Calu3 (cell line): ENCODE measurements at regions not wholly inside any gene's neighbourhood (a gene's known extent, or its start where the extent isn't known, plus 50 kb on each side); places are given as distances from the start of the nearest gene placed in this dataset.

Experiments
- BruUV-seq: library from RNA; stranded (reverse); fragments of 400-500 nt; replicated peaks from 2 replicates; lab custom pipeline; 2021; lab: Mats Ljungman, UMichigan
- CTCF ChIA-PET: fragments of 300-600 bp; sonication (Branson Sonifier 250); formaldehyde crosslinking; loops from one replicate; lab custom pipeline; 2022; ENCODE audit warnings: antibody characterized with exemption; lab: Charles Lee
- DNase-seq: peaks from one replicate; pipeline ENCODE4 v3.0.0; 2022
- H3K27ac Mint-ChIP-seq: one replicate; pipeline ENCODE4 v1.8.0; 2022; ENCODE audit warnings: mixed read lengths; ENCODE audit not compliant: unreplicated experiment
- H3K27me3 Mint-ChIP-seq: one replicate; pipeline ENCODE4 v1.8.0; 2022; ENCODE audit warnings: mixed read lengths; ENCODE audit not compliant: unreplicated experiment
- H3K36me3 Mint-ChIP-seq: one replicate; pipeline ENCODE4 v1.8.0; 2022; ENCODE audit warnings: mild to moderate bottlenecking, moderate library complexity, mixed read lengths; ENCODE audit not compliant: insufficient read depth, unreplicated experiment
- H3K4me1 Mint-ChIP-seq: one replicate; pipeline ENCODE4 v1.8.0; 2022; ENCODE audit warnings: mild to moderate bottlenecking, low read depth, mixed read lengths; ENCODE audit not compliant: unreplicated experiment
- H3K4me3 Mint-ChIP-seq: one replicate; pipeline ENCODE4 v1.8.0; 2022; ENCODE audit warnings: mild to moderate bottlenecking, low read depth, moderate library complexity, mixed read lengths; ENCODE audit not compliant: unreplicated experiment
- H3K9me3 Mint-ChIP-seq: one replicate; pipeline ENCODE4 v1.8.0; 2022; ENCODE audit warnings: low read depth, mixed read lengths; ENCODE audit not compliant: unreplicated experiment
- intact Hi-C: fragments of 100-400 bp; cut with micrococcal nuclease; formaldehyde crosslinking; loops from one replicate; pipeline ENCODE4 v1.10.0; 2022; ENCODE audit not compliant: unreplicated experiment
- TF ChIP-seq, protein P1 (sequence below): fragments of 200-600 bp; IDR thresholded peaks from one replicate; pipeline ENCODE4 v1.8.0; 2022; ENCODE audit warnings: antibody characterized with exemption; ENCODE audit not compliant: unreplicated experiment

DNA sequence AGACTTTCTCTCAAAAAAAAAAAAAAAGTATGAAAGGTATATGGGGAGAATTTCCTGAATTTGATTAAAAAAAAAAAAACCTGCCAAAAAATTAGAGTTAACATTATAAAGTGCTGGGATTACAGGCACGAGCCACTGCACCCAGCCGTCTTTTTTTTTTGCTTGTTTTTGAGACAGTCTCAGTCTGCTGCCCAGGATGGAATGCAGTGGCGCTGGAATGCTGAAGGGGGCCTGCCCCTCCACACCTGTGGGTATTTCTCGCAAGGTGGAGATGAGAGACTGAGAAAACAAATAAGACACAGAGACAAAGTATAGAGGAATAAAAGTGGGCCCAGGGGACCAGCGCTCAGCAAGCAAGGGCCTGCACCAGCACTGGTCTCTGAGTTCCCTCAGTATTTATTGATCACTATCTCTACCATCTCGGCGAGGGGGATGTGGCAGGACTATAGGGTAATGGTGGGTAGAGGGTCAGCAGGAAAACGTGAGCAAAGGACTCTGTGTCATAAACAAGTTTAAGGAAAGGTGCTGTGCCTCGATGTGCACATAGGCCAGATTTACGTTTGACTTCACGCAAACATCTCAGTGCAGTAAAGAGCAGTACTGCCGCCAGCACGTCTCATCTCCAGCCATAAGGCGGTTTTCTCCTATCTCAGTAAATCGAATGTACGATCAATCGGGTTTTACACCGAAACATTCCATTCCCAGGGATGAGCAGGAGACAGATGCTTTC lies 117.2 kb downstream of the GOSR1 start:
- no peaks in the 10 kb centered on the region for H3K36me3 Mint-ChIP-seq
- intact Hi-C loops = no loop called here
- H3K27ac Mint-ChIP-seq = no peak overlapping the region
- H3K9me3 Mint-ChIP-seq = peaks cover 3% of the 10 kb centered on the region
- CTCF ChIA-PET = no interaction called here
- no peaks in the 10 kb centered on the region for H3K27me3 Mint-ChIP-seq
- no TSS peak for BruUV-seq
- TF ChIP-seq, protein P1, sequence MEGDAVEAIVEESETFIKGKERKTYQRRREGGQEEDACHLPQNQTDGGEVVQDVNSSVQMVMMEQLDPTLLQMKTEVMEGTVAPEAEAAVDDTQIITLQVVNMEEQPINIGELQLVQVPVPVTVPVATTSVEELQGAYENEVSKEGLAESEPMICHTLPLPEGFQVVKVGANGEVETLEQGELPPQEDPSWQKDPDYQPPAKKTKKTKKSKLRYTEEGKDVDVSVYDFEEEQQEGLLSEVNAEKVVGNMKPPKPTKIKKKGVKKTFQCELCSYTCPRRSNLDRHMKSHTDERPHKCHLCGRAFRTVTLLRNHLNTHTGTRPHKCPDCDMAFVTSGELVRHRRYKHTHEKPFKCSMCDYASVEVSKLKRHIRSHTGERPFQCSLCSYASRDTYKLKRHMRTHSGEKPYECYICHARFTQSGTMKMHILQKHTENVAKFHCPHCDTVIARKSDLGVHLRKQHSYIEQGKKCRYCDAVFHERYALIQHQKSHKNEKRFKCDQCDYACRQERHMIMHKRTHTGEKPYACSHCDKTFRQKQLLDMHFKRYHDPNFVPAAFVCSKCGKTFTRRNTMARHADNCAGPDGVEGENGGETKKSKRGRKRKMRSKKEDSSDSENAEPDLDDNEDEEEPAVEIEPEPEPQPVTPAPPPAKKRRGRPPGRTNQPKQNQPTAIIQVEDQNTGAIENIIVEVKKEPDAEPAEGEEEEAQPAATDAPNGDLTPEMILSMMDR = no peak
- DNase-seq = no peak
- H3K4me3 Mint-ChIP-seq = no peak overlapping the region
- H3K4me1 Mint-ChIP-seq = no peaks in the 10 kb centered on the region

DNA sequence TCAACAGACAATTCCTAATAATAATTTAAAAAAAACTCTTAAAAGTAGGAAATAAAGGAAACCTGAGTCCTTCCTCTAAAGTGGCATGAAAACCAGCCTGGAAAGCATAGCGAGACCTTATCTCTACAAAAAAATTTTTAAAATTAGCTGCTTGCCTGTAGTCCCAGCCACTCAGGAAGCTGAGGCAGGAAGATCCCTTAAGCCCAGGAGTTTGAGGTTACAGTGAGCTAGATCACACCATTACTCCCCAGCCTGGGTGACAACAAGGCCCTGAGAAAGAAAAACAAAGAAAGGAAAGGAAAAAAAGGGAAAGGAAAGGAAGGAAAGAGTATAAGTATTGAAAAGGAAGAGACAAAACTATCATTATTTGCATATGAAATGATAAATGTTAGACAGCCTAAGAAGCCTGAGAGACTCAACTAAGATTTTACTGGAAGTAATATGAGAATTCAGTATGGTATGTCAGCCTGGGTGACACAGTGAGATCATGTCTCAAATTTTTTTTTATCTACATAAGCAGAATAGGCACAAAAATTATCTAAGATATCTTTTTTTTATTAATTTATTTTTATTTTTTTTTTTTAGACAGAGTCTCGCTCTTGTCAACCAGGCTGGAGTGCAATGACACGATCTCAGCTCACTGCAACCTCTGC lies 113.0 kb downstream of the GOSR1 start:
- H3K4me1 Mint-ChIP-seq = no peaks in the 10 kb centered on the region
- intact Hi-C loops = no loop called here
- peaks cover 1% of the 10 kb centered on the region for H3K9me3 Mint-ChIP-seq
- CTCF ChIA-PET = no interaction called here
- H3K27me3 Mint-ChIP-seq = peaks cover under 1% of the 10 kb centered on the region
- H3K27ac Mint-ChIP-seq = no peak overlapping the region
- BruUV-seq = no TSS peak
- H3K4me3 Mint-ChIP-seq = no peak overlapping the region
- TF ChIP-seq, protein P1 = no peak
- no peaks in the 10 kb centered on the region for H3K36me3 Mint-ChIP-seq
- no peak for DNase-seq

DNA sequence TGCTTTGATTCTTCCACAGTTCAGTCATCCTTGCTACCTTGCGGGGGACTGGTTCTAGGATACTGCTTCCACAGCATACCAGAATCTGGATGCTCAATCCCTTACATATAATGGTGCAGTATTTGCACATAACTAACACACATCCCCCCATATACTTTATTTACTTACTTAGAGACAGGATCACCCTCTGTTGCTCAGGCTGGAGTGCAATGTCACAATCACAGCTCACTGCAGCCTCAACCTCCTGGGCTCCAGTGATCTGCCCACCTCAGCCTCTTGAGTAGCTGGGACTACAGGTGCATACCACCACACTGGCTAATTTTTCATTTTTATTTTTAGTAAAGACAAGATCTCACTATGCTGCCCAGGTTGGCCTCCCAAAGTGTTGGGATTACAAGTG lies 112.2 kb downstream of the GOSR1 start:
- CTCF ChIA-PET = no interaction called here

DNA sequence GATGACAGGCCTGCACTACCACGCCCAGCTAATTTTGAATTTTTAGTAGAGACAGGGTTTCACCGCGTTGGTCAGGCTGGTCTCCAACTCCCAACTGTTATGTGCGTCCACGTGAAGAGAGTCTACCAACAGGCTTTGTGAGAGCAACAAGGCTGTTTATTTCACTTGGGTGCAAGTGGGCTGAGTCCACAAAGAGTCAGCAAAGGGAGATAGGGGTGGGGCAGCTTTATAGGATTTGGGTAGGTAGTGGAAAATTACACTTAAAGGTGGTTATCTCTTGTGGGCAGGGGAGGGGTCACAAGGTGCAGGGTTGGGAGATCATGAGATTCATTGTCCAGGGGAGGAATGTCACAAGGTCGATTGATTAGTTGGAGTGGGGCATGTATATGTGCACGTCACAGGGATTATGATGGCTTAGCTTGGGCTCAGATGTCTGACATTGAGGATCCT lies 111.6 kb downstream of the GOSR1 start:
- no peaks in the 10 kb centered on the region for H3K9me3 Mint-ChIP-seq
- BruUV-seq = no TSS peak
- CTCF ChIA-PET = no interaction called here
- TF ChIP-seq, protein P1 = no peak
- no peak overlapping the region for H3K4me3 Mint-ChIP-seq
- no peaks in the 10 kb centered on the region for H3K4me1 Mint-ChIP-seq
- H3K27ac Mint-ChIP-seq = no peak overlapping the region
- no peak for DNase-seq
- intact Hi-C loops = no loop called here
- no peaks in the 10 kb centered on the region for H3K36me3 Mint-ChIP-seq
- peaks cover 14% of the 10 kb centered on the region for H3K27me3 Mint-ChIP-seq

More for the DNA sequence above, 112.2 kb downstream of the GOSR1 start:
- BruUV-seq = no TSS peak
- no peak overlapping the region for H3K4me3 Mint-ChIP-seq
- intact Hi-C loops = no loop called here
- TF ChIP-seq, protein P1 = no peak
- no peak overlapping the region for H3K27ac Mint-ChIP-seq
- no peaks in the 10 kb centered on the region for H3K4me1 Mint-ChIP-seq
- H3K27me3 Mint-ChIP-seq = peaks cover 9% of the 10 kb centered on the region
- H3K36me3 Mint-ChIP-seq = no peaks in the 10 kb centered on the region
- no peak for DNase-seq
- no peaks in the 10 kb centered on the region for H3K9me3 Mint-ChIP-seq
